OCI-LY1 (cell line): ENCODE measurements at regions not wholly inside any gene's neighbourhood (a gene's known extent, or its start where the extent isn't known, plus 50 kb on each side); places are given as distances from the start of the nearest gene placed in this dataset.

Source experiments
- CTCF ChIP-seq: fragments of 200-600 bp; sonication (generic), shearing (Covaris generic); IDR thresholded peaks from 2 replicates; pipeline ENCODE4 v1.5.1; 2017; ENCODE audit warnings: mild to moderate bottlenecking, antibody characterized with exemption, low read length, moderate library complexity, mixed read lengths
- EZH2 ChIP-seq: fragments of 200-600 bp; sonication (generic), shearing (Covaris generic); IDR thresholded peaks from 2 replicates; pipeline ENCODE4 v1.8.0; 2017; ENCODE audit warnings: borderline replicate concordance, mixed run types, mild to moderate bottlenecking, antibody characterized with exemption, low read length, moderate library complexity, mixed read lengths

- TF ChIP-seq CTCF (no peak), EZH2 (no peak)
Observed at GRCh38 chr16:55189224-55189623, 134.8 kb upstream of the IRX6 start.
